HG03095 (cell line): ENCODE measurements at regions not wholly inside any gene's neighbourhood (a gene's known extent, or its start where the extent isn't known, plus 50 kb on each side); places are given as distances from the start of the nearest gene placed in this dataset.

Experiments
- ATAC-seq: cut with Tn5 transposase; IDR thresholded peaks from one replicate; pipeline ENCODE4 v1.9.1; 2021; ENCODE audit warnings: moderate library complexity; ENCODE audit not compliant: unreplicated experiment

DNA sequence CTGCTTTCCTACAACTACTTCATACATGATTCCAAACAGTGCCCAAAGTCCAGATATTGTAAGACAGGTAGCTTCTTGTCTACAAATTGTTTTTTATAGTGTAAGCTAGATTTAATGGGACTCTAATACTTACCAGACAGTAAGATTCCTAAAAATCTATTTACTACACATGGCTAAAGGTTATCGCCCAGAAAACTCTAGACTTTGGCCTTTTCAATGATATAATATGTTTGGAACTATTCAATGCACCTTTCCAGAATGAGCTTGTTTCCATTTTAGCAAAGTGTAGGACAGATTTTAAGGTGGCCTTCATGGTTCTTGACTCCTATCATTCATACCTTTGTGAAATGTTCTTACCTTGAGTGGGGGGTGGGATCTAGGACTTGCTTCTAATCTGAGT is 951.0 kb downstream of the SORCS1 start:
- no peak for ATAC-seq

DNA sequence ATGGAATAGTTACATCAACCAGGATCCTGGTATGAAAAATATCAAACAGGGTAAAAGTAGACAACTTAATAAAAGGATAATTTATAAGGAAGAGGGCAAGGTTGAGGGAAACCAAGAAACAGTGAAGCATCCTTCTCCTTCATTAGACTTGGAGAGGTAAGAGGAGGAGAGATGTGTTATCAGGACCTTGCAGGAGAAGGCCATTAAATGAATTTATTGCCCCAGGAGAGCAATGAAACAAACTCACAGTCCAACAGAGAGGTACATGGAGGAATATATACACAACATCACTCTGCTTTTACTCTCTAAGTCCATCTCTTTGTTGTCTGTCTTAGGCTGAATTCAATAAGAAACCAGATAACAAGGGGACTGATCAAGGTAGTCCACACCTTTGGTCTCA is 966.2 kb downstream of the SORCS1 start:
- no peak for ATAC-seq

DNA sequence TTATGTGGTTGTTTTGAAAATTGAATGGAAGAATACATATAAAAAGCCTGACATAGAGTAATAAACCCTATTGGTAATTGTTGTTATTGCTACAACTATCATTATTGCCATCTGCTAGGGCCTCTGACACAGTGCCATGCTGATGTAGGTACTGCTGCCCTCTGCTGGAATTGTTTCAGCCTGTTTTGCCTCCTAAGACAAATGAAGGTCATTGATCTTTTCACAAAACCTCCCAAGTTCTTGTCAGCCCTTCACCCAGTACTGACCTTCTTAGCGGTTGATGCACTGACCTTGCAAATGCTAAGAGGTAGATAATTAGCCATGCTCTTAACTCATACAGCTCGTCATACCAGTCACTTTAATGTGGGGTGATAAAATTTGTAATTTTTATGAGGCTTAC is 975.2 kb downstream of the SORCS1 start:
- ATAC-seq = no peak

DNA sequence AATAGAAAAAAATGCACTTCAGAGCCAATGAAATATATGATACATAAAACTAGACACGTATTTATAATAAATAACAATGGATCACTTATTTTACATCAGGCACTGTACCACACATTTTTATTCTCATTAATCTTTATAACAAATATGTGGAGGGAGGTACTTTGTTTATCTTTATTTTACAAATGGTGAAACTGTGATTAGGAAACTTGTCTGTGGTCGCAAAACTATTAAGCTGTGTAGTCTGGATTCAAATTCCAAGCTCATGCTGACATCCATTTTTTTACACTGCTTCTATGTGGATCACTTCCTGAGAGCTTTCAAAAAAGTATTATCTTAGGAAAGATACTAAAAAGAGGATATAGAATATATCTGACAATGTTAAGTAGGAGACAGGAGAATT is 978.6 kb downstream of the SORCS1 start:
- no peak for ATAC-seq

DNA sequence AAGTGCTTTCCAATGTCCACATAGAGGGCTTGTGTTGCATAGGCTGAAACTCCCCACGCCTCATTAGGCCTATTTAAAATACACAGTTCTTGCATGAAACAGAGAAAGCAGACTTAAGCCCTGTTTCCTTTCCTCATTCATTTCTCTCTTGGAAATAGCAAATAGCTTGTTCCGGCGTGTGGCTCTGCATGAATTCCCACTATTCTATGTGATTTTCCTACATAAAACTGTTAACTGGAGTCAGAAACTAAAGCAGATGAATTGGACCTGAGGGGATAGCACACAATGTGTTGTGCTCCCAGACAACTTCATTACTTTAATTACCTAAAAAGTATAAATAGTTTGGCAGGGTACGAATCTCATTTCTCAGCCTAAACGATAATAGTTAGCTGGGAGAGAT is 981.5 kb downstream of the SORCS1 start:
- no peak for ATAC-seq

DNA sequence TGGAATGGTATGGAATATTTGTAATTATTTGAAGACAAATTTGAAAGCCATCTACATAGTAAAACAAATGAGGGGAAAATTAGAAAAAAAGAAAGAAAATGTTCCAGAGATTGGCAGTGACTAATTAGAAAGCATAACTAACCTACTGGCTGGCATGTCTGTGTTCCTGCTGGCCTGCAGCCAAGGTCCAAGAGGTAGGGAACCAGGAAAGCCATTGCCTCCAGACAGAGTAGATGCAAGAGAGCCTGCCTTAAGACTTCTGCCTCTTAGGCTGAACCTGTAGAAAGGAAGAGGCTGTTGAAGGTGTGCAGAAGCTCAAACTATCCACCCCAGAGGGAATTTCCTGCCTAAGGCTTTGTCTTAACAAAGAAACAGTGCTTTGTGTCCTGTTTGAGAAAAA is 982.0 kb downstream of the SORCS1 start:
- no peak for ATAC-seq

DNA sequence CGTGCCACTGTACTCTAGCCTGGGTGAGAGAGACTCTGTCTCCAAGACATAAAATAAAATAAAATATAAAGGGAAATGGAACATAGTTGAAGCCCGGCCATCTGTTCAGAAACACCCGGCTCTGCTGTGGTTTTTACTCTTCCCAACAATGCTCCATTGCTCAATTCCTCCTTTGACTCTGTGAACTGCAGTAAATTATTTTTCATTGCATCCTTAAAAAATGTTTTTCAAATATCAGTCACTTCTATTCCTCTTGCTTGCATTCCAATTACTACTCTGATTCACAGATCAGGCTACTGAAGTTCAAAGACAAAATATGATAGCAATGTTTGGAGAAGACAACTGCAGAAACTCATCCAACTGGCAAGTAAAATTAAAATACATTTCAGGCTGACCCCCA is 983.0 kb downstream of the SORCS1 start:
- no peak for ATAC-seq

DNA sequence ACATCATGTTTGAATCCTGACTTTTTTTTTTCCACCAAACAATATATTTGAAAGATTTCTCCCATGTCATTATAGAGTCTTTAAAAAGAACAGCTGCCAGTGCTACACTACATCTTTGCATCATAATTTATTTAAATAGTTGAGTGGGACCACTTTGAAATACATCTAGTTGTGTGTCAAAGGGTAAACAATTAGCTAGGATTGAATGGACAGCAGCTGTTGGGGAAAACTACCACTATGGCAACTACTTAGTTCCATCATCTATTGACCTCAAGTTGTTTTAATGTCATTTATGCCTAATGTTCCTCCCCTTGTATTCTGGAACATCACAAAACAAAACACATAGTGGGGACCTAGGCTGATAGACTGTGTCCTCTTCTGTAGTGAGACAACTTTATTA is 985.1 kb downstream of the SORCS1 start:
- no peak for ATAC-seq

DNA sequence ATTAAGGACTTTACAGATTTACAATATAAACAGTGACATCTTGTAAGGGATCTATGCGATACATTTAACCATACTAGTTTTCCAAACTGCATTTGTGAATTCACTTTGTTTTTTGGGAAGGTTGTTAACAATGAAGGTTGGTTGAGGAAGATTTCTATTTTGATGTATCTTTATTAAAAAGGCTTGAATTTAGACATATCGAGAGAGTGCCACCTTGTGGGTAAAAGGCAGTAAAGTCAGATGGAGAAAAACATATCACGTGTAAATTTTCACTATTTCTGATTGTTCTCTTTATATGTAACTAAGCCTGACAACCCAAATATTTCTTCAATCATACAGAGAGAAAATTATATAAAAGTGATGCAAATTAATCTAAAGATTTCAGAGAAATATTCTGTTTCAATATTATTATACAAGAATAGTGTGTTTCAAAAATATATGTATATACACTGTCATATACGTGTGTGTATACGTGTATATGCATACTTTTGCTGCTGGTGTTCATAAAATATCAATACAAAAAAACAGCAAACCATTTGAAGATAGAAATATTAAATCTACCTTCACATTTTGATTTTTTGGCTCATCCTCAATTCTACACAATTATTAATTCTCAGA is 988.6 kb downstream of the SORCS1 start:
- ATAC-seq = no peak

DNA sequence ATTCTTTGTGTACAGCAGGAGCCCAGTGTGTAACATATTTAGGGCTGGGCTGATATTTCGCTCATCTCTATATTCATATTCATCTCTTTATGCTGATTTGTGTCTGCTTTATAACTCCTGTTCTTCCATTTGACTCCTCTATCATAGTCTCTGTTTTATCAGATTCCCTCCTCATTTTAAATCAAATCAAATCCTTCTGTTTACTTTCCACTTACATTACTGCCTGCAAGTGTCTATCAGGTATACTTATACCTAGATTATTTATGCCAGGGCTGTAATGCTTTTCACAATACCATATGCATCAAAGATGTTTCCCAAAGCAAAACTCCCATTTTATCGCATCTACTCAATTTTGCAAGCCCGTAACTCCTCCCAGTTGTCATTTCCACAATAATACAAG is 990.7 kb downstream of the SORCS1 start:
- ATAC-seq = no peak

DNA sequence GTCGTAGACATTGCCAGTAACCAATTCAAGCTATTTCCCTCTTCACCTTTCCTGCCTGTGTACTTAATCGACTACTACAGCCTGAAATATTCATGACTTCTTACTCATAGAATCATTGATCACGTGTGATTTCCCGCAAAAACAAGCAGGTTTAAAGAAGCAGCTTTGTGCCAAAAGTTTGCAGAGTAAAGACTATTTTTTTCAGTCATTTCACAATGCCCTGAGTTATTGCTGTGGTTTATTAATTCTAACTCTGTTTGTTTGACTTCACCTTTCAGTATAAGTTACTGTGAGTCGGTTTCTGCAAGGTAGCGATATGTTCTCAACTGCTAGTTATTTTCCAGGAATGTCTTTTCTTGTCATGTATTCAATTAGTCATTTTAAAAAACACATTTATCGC is 995.3 kb downstream of the SORCS1 start:
- ATAC-seq = no peak

DNA sequence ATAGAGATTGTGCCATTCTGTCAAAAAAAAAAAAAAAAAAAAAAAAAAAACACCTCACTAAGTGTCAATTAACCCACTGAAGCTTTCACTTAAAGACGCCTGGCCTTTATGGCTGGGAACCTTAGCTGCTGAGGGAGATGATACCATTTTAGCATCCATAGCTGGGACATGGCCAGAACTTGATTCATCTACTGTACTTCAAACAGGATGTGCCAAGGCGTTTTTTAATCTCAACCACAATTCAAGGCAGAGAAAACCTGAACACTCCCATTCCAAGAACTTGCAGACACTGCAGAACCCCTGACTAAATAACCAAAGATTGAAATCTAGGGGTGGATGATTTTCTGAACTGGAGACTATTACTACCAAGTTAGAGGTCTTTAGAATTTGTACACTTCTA is 996.6 kb downstream of the SORCS1 start:
- ATAC-seq = no peak

DNA sequence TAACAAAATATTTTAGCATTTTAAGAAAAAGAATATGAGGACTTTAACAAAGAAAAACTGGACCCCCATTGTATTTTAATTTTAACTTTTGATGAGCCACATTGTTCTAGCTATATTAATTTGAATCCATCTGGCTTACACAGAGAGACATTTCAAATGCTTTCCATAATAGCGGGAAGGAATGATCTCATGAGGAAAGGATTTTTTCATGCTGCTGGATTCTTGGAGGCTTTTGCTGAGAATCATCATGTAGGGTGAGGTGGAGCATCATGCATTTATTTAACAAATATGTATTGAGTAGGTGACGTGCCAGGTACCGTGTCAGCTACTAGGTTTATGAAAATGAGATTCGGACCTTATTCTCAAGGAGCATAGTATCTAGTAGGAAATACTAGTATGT is 1006.3 kb downstream of the SORCS1 start:
- no peak for ATAC-seq

DNA sequence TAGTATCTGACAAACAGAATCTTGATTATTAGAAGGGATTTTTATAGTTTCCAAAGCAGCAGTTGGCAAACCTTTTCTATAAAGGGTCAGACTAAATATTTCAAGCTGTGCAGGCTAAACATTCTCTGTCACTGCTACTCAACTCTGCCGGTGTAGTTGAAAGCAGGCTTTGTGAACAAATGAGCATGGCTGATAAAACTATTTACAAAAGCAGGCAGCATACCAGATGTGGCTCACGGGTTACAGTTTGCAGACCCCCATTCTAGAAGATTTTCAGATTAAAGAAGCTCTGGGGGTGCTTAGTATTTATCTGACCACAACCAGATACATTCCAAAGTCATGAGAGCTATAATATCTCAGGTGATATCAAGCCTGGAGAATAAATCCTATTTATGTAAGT is 1017.5 kb downstream of the SORCS1 start:
- ATAC-seq = no peak

DNA sequence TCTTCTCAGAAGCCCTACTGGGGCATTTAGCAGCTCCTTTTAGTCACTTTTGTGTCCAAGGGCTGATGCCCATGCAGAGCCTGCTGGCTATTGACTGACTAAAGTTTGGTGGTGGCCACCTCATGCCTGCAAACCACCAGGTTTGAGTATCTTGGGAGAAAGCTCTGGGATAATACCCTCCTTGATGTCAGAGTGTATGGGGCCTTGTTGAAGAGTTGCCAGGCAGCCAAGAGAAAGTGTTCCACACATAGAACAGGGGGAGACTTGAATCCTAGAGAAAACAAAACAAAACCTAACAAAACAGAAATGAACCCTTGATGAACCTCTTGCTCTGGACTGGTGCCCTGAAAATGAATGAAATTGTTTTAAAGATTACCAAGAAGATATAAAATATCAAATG is 1024.6 kb downstream of the SORCS1 start:
- ATAC-seq = no peak

DNA sequence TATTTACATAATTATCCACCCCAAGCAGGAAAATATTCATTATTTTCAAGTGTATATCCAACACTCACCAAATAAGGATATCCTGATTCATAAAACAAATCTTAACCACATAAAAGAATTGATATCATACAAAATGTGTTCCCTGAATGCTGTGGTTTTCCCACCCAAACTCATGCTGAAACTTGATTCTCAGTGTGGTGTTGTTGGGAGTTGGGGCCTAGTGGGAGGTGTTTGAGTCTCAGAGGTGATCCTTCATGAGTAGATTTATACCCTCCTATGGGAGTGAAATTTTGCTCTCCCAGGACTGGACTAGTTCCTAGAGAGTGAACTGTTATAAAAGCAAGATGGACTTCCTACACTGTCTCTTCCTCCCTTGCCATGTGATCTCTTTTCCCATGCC is 1028.3 kb downstream of the SORCS1 start:
- ATAC-seq = no peak

DNA sequence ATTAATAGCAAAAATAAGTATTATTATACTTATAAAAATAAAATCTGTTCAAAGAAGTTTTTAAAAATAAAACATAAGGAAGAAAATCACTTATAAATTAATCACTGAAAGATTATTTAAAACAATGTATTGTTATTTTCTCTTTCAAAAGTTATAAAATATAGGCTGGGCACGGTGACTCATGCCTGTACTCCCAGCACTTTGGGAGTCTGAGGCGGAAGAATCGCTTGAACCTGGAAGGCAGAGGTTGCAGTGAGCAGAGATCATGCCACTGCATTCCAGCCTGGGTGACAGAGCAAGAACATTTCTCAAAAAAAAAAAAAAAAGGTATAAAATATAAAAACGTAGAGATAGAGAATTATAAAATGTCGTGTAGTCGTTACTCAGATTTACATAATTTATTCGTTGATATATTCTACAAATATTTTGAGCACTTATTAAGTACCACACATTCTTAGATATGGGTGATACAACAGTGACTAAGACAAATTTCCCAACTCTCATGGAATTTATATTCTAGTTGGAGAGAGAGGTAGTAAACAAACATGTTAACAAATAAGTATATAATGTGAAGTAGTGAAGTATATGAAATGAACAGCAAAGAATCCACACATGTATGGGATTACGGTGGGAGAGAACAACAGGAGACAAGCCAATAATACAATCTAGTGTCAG is 1030.0 kb downstream of the SORCS1 start:
- ATAC-seq = no peak

DNA sequence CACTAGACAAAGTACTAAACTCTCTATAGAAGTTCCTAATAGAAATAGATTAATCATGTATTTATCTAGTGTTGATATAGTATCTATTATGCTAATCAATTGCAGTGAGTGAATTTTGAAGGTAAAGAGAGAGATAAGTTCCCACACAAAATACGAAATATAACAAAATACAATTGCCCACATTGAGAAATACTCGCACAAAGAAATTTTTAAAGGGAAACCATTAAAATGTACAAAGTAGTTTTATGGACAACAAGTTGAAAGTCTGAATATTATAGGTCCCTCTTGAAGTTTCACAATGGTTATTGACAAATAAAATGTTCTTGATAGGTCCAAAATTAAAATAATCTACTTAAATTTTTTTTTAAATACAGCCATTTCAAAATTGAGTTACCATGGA is 1031.1 kb downstream of the SORCS1 start:
- ATAC-seq = no peak

DNA sequence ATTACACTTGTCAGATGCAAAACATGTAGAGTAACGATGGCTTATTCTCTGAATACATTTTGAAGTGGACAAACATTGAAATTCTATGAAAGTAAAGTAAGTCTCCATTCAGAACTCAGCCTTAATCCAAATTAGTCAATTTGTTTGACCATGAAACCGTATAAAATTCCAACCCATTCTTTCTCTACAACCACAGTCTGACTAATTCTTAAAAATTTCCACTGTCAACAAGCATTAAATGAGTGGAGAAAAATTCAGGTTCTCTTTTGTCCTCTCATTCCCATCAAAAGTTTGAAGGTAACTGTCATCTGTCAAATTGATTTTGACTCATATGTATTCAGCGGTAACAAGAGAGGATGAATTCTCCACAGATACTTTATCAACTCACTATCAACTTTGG is 1031.5 kb downstream of the SORCS1 start:
- ATAC-seq = no peak

DNA sequence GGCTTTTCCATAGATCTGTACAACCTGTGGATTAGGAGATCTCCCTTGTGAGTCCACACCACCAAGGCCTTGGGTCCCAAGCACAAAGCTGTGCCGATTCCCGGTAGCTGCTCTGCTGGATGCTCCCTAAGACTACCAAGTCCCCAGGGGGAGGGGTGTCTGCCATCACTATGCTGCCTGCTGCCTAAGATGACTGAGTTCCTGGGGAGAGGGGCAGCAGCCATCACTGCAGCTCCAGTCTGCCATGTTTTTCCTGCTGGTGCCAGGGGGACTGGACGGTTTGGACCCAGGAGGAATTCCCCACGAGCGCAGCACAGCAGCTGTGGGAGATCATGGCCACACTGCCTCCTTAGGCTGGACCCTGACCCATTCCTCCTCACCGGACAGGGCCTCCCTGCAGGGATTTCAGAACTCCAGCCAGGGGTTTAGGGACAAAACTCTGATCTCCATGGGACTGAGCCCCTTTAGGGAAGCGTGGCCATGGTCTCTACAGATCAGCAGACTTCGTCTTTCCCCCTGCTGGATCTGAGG is 1049.8 kb downstream of the SORCS1 start:
- ATAC-seq = no peak

DNA sequence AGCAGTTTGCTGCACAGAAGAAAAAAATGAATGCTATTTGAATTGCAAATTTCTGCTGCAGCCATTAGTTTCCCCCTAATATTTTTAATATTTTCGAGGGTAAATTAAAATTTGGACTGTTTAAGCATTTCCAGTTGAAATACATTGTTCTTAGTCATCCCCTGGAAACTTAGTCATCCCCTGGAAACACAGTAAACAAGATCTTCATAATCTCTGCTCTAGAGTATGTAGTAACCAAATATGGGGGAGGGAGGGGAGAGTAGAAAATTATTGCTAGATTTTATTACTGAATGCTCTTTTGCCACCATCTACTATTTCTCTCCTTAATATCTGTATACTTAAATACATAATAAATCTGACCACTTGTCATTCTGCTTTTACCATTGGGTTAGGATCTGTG is 1053.3 kb downstream of the SORCS1 start:
- no peak for ATAC-seq

DNA sequence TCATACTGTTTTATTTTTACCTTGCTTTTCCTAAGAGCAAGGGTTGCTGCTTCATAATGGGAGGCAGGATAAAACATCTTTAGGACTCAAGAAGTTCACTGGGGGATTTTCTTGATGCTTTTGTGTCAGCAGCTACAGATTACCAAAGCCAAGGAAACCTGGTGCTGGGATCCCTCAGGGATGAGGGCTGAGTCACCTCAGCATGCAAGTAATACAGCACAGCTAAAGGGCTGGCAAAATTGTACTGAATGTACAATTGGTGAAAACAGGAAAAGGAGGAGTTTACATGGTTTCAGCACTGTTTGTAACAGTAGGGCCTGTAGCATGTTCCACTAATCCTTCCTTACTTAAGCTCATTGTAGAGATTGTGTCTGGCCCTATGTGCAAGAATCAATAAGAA is 1056.8 kb downstream of the SORCS1 start:
- no peak for ATAC-seq

DNA sequence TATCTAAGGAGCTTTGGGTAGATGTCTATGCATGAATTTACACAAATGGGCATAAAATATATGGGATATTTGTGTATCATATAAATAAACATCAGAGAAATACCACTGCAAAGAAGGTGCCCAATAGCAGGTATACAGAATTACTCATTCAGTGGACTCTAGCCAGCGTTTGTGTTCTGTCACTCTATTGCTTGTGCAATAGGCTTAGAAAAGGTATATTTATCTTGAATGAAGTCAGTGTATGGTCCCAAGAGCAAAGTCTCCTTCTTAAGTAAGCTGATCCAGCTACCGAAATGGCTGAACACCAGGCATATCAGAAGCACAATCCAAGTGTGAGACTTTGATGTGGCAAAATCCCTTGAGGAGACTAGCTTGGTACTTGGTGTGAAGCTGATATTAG is 1058.4 kb downstream of the SORCS1 start:
- no peak for ATAC-seq
